Vagina (tissue), 2 donors: ENCODE measurements at regions not wholly inside any gene's neighbourhood (a gene's known extent, or its start where the extent isn't known, plus 50 kb on each side); places are given as distances from the start of the nearest gene placed in this dataset.

ENCODE experiments used
- CTCF ChIP-seq, 3 experiments: fragments of 450-650 bp in 2 of 3; fragments of 200-600 bp in 1 of 3; sonication (generic) in 1 of 3; IDR thresholded peaks; one replicate each; pipeline ENCODE4 v1.5.1; 2017 to 2019; ENCODE audit warnings: antibody characterized with exemption in 3 of 3, mild to moderate bottlenecking in 2 of 3, moderate library complexity in 2 of 3
- POLR2A ChIP-seq, 2 donors: fragments of 450-650 bp; IDR thresholded peaks; one replicate each; pipeline ENCODE4 v1.6.1; 2017; ENCODE audit warnings: antibody characterized with exemption in 2 of 2, mild to moderate bottlenecking in 2 of 2, moderate library complexity in 2 of 2
- POLR2AphosphoS5 ChIP-seq, 2 donors: sonication (generic); formaldehyde crosslinking; IDR thresholded peaks; one replicate each; pipeline ENCODE4 v1.9.0; 2017; ENCODE audit warnings: antibody characterized with exemption in 2 of 2, mild to moderate bottlenecking in 2 of 2, low read depth in 1 of 2; ENCODE audit not compliant: insufficient read depth in 1 of 2

GRCh38 chr5:165876538-165876937 lies 2371.1 kb downstream of the MAT2B start:
- no peak for TF ChIP-seq CTCF (IDR thresholded peaks at IDR 0.05)
- no peak for TF ChIP-seq POLR2AphosphoS5 (IDR thresholded peaks at IDR 0.05; ENCODE audit: insufficient read depth in 1 of 2, low read depth in 1 of 2)
- TF ChIP-seq POLR2A (IDR thresholded peaks at IDR 0.05) = no peak
